ENCODE measurements at regions not wholly inside any gene's neighbourhood (a gene's known extent, or its start where the extent isn't known, plus 50 kb on each side); places are given as distances from the start of the nearest gene placed in this dataset.
"Not testable (repeated sequence)": the region's sequence is repeated elsewhere in the genome, so short reads cannot be mapped to it uniquely, and the experiment has no call there.

DNA sequence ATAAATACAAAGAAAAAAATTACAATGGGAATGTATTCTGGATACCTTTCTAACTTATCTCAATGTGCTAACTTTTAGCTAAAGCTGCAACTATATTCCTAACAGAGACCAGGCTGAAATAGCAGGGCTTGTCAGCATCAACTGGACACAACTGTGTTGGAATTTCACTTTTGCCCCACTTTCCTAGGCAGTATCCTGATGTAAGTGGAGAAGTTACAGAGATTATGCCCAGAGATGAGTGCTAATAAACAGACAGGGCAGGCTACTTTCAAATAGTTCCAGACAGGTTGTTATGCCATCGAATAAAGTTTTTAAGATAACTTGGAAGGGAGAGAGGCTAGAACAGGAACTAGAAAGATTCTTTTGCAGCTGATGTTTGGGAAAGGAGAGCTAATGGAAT lies 201.9 kb downstream of the KCTD12 start:
- Mint-ChIP-seq H3K4me1 (no peaks in the 10 kb centered on the region), H3K4me3 (no peak overlapping the region), H3K36me3 (no peaks in the 10 kb centered on the region), H3K27ac (no peak overlapping the region), H3K9me3 (no peaks in the 10 kb centered on the region), H3K27me3 (no peaks in the 10 kb centered on the region)
- ATAC-seq: no peak

DNA sequence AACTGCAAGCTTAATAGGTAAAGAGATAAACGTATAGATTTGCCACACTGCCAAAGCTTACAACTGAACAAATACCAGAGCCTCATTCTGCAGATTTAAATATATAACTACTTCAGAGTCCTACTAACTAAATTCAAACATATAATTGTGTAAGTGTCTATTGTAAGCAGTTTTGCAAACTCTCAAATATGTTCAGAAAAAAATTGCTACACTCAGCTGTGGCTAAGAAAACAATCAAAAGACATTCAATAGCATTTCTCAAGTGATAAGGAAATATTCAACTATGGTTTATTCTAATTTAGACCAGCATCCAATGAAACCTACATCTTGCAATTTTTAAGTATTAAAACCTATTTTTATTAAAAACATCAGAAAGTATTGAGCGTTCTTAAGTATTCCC lies 202.4 kb downstream of the KCTD12 start:
- Mint-ChIP-seq H3K4me1 (no peaks in the 10 kb centered on the region), H3K4me3 (no peak overlapping the region), H3K9me3 (no peaks in the 10 kb centered on the region), H3K27me3 (no peaks in the 10 kb centered on the region), H3K27ac (no peak overlapping the region), H3K36me3 (no peaks in the 10 kb centered on the region)
- ATAC-seq: no peak

DNA sequence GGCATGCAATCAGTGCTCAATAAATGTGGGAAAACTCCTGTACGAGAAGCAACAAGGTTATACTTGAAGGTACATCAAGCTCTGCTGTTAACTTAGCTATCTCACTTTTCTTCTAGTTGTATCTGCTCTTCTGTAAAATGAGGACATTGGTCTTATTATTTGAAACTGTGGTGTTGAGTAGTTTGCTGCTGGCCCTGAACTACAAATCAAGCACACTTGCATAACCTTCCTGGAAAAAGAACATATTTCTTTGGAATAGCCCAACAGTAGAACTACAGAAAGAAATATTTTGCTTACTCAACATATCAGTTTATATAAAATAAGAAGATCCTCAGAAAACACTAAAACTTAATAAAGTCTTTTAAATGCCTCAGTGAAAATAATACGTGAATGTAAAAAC lies 203.0 kb downstream of the KCTD12 start:
- H3K36me3 Mint-ChIP-seq: no peaks in the 10 kb centered on the region
- no peaks in the 10 kb centered on the region for H3K27me3 Mint-ChIP-seq
- ATAC-seq: no peak
- no peak overlapping the region for H3K27ac Mint-ChIP-seq
- no peak overlapping the region for H3K4me3 Mint-ChIP-seq
- no peaks in the 10 kb centered on the region for H3K4me1 Mint-ChIP-seq
- H3K9me3 Mint-ChIP-seq: no peaks in the 10 kb centered on the region

- Mint-ChIP-seq H3K36me3 (no peaks in the 10 kb centered on the region), H3K4me3 (no peak overlapping the region), H3K9me3 (no peaks in the 10 kb centered on the region), H3K27ac (no peak overlapping the region), H3K27me3 (no peaks in the 10 kb centered on the region), H3K4me1 (no peaks in the 10 kb centered on the region)
- ATAC-seq: no peak
Measured at GRCh38 chr13:76680112-76680511, 206.1 kb downstream of the KCTD12 start.

GRCh38 chr13:76677043-76677442 lies 209.2 kb downstream of the KCTD12 start:
- ATAC-seq: no peak
- H3K4me3 Mint-ChIP-seq: no peak overlapping the region
- H3K9me3 Mint-ChIP-seq: peaks cover 4% of the 10 kb centered on the region

DNA sequence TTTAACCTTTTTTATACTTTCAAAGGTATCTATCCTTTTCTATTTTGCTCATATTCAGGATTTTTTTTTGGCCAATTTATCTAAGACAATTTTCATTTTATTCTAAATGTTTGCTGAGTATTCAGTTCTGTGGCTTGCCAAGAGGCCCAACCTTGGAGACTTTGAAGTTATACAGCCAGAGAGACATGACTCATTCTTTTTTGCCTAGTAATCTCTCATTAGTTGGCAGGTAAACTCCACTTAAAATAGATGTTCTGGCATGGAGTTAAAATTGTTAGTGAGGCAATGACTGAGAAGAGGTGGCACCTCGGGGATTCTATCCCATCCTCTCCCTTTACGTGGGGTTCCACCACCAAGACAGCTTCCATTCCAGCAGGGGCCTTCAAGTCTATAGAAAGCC lies 213.8 kb downstream of the KCTD12 start:
- Mint-ChIP-seq H3K9me3 (peaks cover 4% of the 10 kb centered on the region), H3K4me1 (no peaks in the 10 kb centered on the region), H3K4me3 (no peak overlapping the region), H3K27ac (no peak overlapping the region), H3K27me3 (peaks cover 10% of the 10 kb centered on the region), H3K36me3 (no peaks in the 10 kb centered on the region)
- no peak for ATAC-seq

More at GRCh38 chr13:76677043-76677442, 209.2 kb downstream of the KCTD12 start:
- H3K27ac Mint-ChIP-seq: no peak overlapping the region
- H3K4me1 Mint-ChIP-seq: no peaks in the 10 kb centered on the region
- no peaks in the 10 kb centered on the region for H3K36me3 Mint-ChIP-seq
- peaks cover 10% of the 10 kb centered on the region for H3K27me3 Mint-ChIP-seq

- H3K36me3 Mint-ChIP-seq: no peaks in the 10 kb centered on the region
- H3K27me3 Mint-ChIP-seq: no peaks in the 10 kb centered on the region
- no peak overlapping the region for H3K27ac Mint-ChIP-seq
- peaks cover 4% of the 10 kb centered on the region for H3K9me3 Mint-ChIP-seq
- no peak overlapping the region for H3K4me3 Mint-ChIP-seq
- no peaks in the 10 kb centered on the region for H3K4me1 Mint-ChIP-seq
- ATAC-seq: no peak
Measured at GRCh38 chr13:76668716-76669115, 217.5 kb downstream of the KCTD12 start.

DNA sequence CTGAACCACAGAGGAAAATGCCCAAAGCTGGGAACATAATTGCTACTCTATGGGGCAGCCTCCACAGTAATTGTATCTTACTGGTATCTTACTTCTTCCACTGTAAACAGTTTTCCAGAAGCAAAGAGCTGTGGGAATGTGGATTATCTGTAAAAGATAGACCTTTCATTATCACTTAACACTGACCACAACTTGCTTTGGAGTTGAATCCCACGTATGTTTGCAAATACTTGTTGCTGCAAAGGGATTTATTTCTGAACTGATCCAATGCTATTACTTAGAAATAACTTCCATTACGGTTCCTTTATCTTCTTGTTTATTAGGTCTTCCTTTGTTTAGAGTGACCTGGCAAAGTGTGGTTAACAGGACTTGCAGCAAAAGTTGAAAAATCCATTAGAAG lies 218.1 kb downstream of the KCTD12 start:
- Mint-ChIP-seq H3K27me3 (no peaks in the 10 kb centered on the region), H3K4me3 (no peak overlapping the region), H3K4me1 (no peaks in the 10 kb centered on the region), H3K9me3 (no peaks in the 10 kb centered on the region), H3K36me3 (no peaks in the 10 kb centered on the region), H3K27ac (no peak overlapping the region)
- no peak for ATAC-seq

DNA sequence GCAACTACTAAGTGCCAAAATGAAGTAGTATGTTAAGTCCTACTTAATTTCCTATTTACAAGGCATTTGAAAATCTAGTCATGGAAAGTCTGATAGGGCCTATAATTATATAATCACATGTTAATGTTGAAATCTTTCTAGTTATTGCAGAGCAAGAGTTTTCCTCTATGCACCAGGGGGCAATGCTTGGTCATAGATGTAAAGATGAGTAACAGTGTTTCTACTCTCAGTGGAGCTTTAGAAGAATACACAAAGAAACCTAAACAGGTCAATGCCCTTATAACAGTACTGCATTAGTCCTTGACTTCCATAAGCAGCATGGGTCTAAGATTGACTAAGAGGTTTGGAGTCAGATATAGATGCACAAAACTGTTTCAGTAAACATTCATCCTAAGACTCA lies 218.7 kb downstream of the KCTD12 start:
- Mint-ChIP-seq H3K4me3 (no peak overlapping the region), H3K36me3 (no peaks in the 10 kb centered on the region), H3K27ac (no peak overlapping the region), H3K9me3 (no peaks in the 10 kb centered on the region), H3K4me1 (no peaks in the 10 kb centered on the region), H3K27me3 (no peaks in the 10 kb centered on the region)
- ATAC-seq: no peak

DNA sequence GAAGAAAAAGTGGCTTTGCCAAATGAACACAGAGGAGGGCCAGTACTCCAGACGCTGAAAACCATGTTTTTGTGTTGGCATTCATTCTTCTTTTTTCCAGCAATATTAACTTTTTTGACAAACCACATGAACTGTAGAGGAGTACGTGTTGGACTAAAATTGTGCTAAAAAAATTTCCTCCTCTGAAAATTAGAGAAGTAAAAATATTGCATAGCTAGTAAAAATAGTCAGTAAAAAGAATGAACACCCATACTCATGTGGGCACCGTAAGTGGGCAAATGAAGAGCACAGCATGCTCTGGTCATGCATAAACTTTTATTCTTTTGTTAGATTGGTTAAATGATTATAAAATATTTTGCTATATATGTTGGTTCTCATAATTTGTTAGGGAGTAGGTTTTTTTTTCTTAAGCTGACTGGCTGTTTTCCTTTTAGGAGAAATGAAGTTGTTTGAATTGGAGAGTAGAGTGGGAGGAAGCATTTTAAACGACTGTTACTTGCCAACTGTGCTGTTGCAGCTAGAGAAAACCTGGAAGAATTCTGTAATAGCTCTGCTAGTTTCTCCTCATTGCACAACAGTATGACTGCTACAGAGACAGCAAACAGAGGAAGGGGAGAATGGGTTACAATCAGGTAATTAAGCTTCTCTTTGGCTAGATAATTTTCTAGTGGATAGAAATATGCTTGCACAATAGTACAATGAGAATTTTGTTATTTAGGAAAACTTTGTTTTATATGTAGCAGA lies 222.4 kb downstream of the KCTD12 start:
- ATAC-seq: no peak
- Mint-ChIP-seq H3K4me1 (no peaks in the 10 kb centered on the region), H3K27ac (no peak overlapping the region), H3K4me3 (no peak overlapping the region), H3K9me3 (no peaks in the 10 kb centered on the region), H3K27me3 (peaks cover 4% of the 10 kb centered on the region), H3K36me3 (no peaks in the 10 kb centered on the region)

GRCh38 chr13:76659074-76659473 lies 227.1 kb downstream of the KCTD12 start:
- not testable (repeated sequence) for H3K27ac Mint-ChIP-seq, ATAC-seq, H3K9me3 Mint-ChIP-seq, H3K4me3 Mint-ChIP-seq, H3K4me1 Mint-ChIP-seq, H3K27me3 Mint-ChIP-seq, H3K36me3 Mint-ChIP-seq

GRCh38 chr13:76656500-76656899 lies 229.7 kb downstream of the KCTD12 start:
- Mint-ChIP-seq H3K4me1 (no peaks in the 10 kb centered on the region), H3K27ac (no peak overlapping the region), H3K36me3 (no peaks in the 10 kb centered on the region), H3K27me3 (peaks cover 11% of the 10 kb centered on the region), H3K4me3 (no peak overlapping the region), H3K9me3 (no peaks in the 10 kb centered on the region)
- no peak for ATAC-seq

DNA sequence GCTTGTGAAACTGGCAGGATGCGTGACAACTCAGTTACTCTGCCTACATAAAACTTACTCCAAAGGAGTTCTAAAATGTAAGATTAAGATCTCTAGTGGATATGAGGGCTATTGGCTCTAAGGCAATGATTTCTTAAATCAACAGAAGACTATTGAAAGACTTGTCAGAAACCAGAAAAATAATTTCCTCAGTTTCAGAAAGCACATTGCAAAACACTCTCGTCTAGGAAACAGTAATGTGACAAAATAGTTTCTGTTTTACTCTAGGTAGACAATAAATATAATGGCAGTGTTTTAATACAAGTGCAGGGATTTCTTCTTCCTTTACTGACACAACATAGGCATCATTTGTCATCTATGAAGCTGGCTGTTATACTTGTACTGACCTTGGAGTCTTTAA lies 230.1 kb downstream of the KCTD12 start:
- no peaks in the 10 kb centered on the region for H3K4me1 Mint-ChIP-seq
- H3K4me3 Mint-ChIP-seq: no peak overlapping the region
- ATAC-seq: no peak
- no peak overlapping the region for H3K27ac Mint-ChIP-seq
- H3K9me3 Mint-ChIP-seq: no peaks in the 10 kb centered on the region
- no peaks in the 10 kb centered on the region for H3K36me3 Mint-ChIP-seq
- H3K27me3 Mint-ChIP-seq: peaks cover 16% of the 10 kb centered on the region

DNA sequence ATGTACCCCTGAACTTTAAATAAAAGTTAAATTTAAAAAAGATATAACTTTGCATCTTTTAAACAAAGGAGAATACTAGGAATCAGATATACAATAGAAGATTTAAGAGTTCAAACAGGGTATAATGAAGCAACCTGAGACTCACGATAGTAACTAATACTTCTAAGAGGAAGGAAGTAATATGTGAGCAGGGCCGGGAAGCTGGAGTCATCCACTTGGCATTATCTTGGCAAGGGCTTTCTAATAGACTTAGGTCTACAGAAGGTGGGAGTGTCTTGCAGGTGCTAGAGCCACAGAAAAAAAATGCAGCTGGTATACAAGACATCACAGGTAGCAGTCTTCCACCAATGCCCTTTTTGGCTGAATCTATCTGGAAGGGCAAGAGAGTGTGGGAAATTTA lies 231.9 kb downstream of the KCTD12 start:
- Mint-ChIP-seq H3K4me3 (no peak overlapping the region), H3K9me3 (no peaks in the 10 kb centered on the region), H3K36me3 (no peaks in the 10 kb centered on the region), H3K27ac (no peak overlapping the region), H3K4me1 (no peaks in the 10 kb centered on the region), H3K27me3 (peaks cover 27% of the 10 kb centered on the region)
- ATAC-seq: no peak

DNA sequence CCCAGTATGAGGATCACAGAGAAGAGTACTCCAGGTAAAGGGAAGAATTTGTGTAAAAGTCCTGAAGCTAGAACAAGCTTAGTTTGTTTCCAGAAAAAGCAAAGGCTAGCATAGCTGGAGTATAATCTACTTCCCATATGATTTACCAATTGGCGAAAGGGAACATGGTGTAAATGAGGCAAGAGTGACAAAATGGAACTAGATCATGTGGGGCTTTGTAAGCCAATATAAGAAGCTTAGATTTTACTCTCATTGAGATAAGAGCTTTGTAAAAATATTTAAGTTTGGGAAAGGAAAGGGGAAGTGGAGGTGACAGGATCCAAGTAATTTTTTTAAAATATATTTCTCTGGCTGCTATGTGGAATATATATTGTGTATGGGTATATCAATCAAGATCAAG lies 234.9 kb downstream of the KCTD12 start:
- no peak overlapping the region for H3K27ac Mint-ChIP-seq
- no peaks in the 10 kb centered on the region for H3K4me1 Mint-ChIP-seq
- H3K36me3 Mint-ChIP-seq: no peaks in the 10 kb centered on the region
- no peak overlapping the region for H3K4me3 Mint-ChIP-seq
- no peaks in the 10 kb centered on the region for H3K9me3 Mint-ChIP-seq
- peaks cover 39% of the 10 kb centered on the region for H3K27me3 Mint-ChIP-seq
- ATAC-seq: no peak

DNA sequence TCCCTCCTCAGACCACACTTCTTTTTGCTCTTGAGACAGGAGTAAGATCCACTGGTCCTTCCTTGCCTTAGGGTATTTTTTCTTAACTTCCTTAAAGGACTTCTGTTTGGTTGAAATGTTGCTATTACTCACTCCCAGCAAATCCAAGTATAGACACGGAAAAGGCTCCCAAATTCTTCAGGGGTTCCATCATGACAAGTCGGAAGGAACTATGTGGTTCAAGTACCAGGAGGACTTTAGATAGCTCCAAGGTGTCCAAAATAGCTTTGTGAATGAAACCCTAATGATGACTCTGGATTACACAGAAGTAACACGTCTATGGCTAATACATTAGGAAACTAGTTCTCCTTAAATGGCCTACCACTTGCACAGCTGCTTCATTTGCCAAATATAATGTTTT lies 238.7 kb downstream of the KCTD12 start:
- Mint-ChIP-seq H3K36me3 (no peaks in the 10 kb centered on the region), H3K27ac (no peak overlapping the region), H3K9me3 (no peaks in the 10 kb centered on the region), H3K4me3 (no peak overlapping the region), H3K4me1 (no peaks in the 10 kb centered on the region), H3K27me3 (peaks cover 39% of the 10 kb centered on the region)
- ATAC-seq: no peak

DNA sequence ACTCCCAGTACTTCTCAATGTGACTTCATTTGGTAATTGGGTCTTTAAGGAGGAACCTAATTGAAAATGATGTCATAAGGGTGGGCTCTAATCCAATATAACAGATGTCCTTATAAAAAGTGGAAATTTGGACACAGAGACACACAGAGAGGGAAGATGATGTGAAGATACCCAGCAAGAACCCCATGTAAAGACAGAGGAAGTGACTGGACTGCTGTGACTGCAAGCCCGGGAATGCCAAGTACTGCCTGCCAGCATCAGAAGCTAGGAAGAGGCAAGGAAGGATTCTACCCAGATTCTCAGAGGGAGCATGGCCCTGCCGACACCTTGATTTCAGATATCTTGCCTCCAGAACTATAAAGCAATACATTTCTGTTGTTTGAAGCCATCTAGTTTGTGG lies 239.3 kb downstream of the KCTD12 start:
- no peak for ATAC-seq
- no peak overlapping the region for H3K4me3 Mint-ChIP-seq

More for the DNA sequence above, 239.3 kb downstream of the KCTD12 start:
- H3K27me3 Mint-ChIP-seq: peaks cover 39% of the 10 kb centered on the region
- no peaks in the 10 kb centered on the region for H3K9me3 Mint-ChIP-seq
- no peaks in the 10 kb centered on the region for H3K36me3 Mint-ChIP-seq
- H3K27ac Mint-ChIP-seq: no peak overlapping the region
- H3K4me1 Mint-ChIP-seq: no peaks in the 10 kb centered on the region
